Stomach (tissue), 8 donors: ENCODE measurements at regions not wholly inside any gene's neighbourhood (a gene's known extent, or its start where the extent isn't known, plus 50 kb on each side); places are given as distances from the start of the nearest gene placed in this dataset.
A peak's percentile ranks its signal among the peaks of the same experiment; 100 is the strongest.

Experiments
- DNase-seq, 2 donors: peaks; one replicate each; pipeline versions ENCODE4 v3.0.0 to v3.0.0-alpha.2; 2013 to 2019
- H3K27ac ChIP-seq, 5 donors: fragments of 200-600 bp in 4 of 5; sonication (generic) in 4 of 5; one replicate each; pipeline ENCODE4 v1.5.1; 2013 to 2019; ENCODE audit warnings: mild to moderate bottlenecking in 1 of 5, moderate library complexity in 1 of 5
- H3K27me3 ChIP-seq, 3 donors: fragments of 200-600 bp; sonication (generic); one replicate each; pipeline ENCODE4 v1.5.1; 2017 to 2019; ENCODE audit warnings: mixed run types in 1 of 3
- H3K36me3 ChIP-seq, 4 donors: fragments of 200-600 bp; sonication (generic); 1 replicate in 3 of 4; 2 replicates in 1 of 4; pipeline ENCODE4 v1.5.1; 2016 to 2019
- H3K4me1 ChIP-seq, 4 donors: fragments of 200-600 bp; sonication (generic); one replicate each; pipeline ENCODE4 v1.5.1; 2016 to 2019
- H3K4me3 ChIP-seq, 4 donors: fragments of 200-600 bp; sonication (generic) in 3 of 4; one replicate each; pipeline ENCODE4 v1.5.1; 2016 to 2019; ENCODE audit warnings: mild to moderate bottlenecking in 1 of 4
- H3K9me3 ChIP-seq, 4 donors: fragments of 200-600 bp; sonication (generic); one replicate each; pipeline ENCODE4 v1.5.1; 2016 to 2019
- CTCF ChIP-seq, 7 experiments: fragments of 450-650 bp in 4 of 7; fragments of 200-600 bp in 3 of 7; sonication (generic) in 3 of 7; IDR thresholded peaks; one replicate each; pipeline ENCODE4 v1.5.1; 2016 to 2019; ENCODE audit warnings: antibody characterized with exemption in 7 of 7, control low read depth in 2 of 7, mild to moderate bottlenecking in 1 of 7
- EP300 ChIP-seq: sonication (generic); formaldehyde crosslinking; IDR thresholded peaks from one replicate; pipeline ENCODE4 v1.6.1; 2017; ENCODE audit warnings: antibody characterized with exemption
- POLR2A ChIP-seq, 4 donors: fragments of 450-650 bp; IDR thresholded peaks; one replicate each; pipeline ENCODE4 v1.6.1; 2016; ENCODE audit warnings: antibody characterized with exemption in 4 of 4, control low read depth in 2 of 4, mild to moderate bottlenecking in 1 of 4, moderate library complexity in 1 of 4
- POLR2AphosphoS5 ChIP-seq, 3 donors: sonication (generic); formaldehyde crosslinking; IDR thresholded peaks; one replicate each; pipeline ENCODE4 v1.6.1; 2016; ENCODE audit warnings: antibody characterized with exemption in 3 of 3
- WGBS, 5 donors: extraction: QIAGEN DNeasy Blood & Tissue Kit in 3 of 5; methylation state at CpG; one replicate each; pipeline versions ENCODE4 v1.1.5 to v1.1.7; 2013 to 2018; 5-methylcytosine and 5-hydroxymethylcytosine counted together
- intact Hi-C: fragments of 100-400 bp; cut with DNase I; formaldehyde crosslinking; loops from one replicate; pipeline ENCODE4 v1.15.1; 2023; ENCODE audit warnings: low total_unique reads
- donor health status: healthy with polysubstance abuse.
- donor health status: Bipolar disorder and iron deficiency.
- donor health status: healthy.

- Histone ChIP-seq H3K4me1 (no peaks in the 10 kb centered on the region), H3K27me3 (no peaks in the 10 kb centered on the region), H3K4me3 (no peak overlapping the region), H3K36me3 (no peaks in the 10 kb centered on the region), H3K27ac (no peak overlapping the region), H3K9me3 (no peaks in the 10 kb centered on the region)
- no peak for TF ChIP-seq POLR2AphosphoS5 (IDR thresholded peaks at IDR 0.05)
- TF ChIP-seq POLR2A (IDR thresholded peaks at IDR 0.05), result no peak
- no peak for TF ChIP-seq EP300
- no peak for TF ChIP-seq CTCF (IDR thresholded peaks at IDR 0.05)
- DNase-seq, result no peak
- 69 to 80% (median 75%) methylated on average over 6 of the region's 6 CpGs for WGBS, 5 donors
- intact Hi-C loops, result no loop called here
Observed at GRCh38 chr14:87810711-87811110, 182.3 kb downstream of the GALC start.

GRCh38 chr14:87809261-87809660 is 183.7 kb downstream of the GALC start:
- TF ChIP-seq POLR2AphosphoS5 (IDR thresholded peaks at IDR 0.05) (no peak), CTCF (IDR thresholded peaks at IDR 0.05) (no peak), EP300 (no peak), POLR2A (IDR thresholded peaks at IDR 0.05) (no peak)
- 70 to 88% (median 85%) methylated on average over 5 of the region's 5 CpGs for WGBS, 5 donors
- Histone ChIP-seq H3K4me1 (no peaks in the 10 kb centered on the region), H3K36me3 (no peaks in the 10 kb centered on the region), H3K27ac (no peak overlapping the region), H3K27me3 (no peaks in the 10 kb centered on the region), H3K9me3 (no peaks in the 10 kb centered on the region), H3K4me3 (no peak overlapping the region)
- DNase-seq, result no peak
- intact Hi-C loops, result no loop called here

- H3K9me3 ChIP-seq, result no peaks in the 10 kb centered on the region
- no peaks in the 10 kb centered on the region for H3K27me3 ChIP-seq
- no peak overlapping the region for H3K27ac ChIP-seq
- H3K4me1 ChIP-seq, result no peaks in the 10 kb centered on the region
- no peaks in the 10 kb centered on the region for H3K36me3 ChIP-seq
- WGBS, 5 donors, result 6 to 17% (median 13%) methylated on average over 4 of the region's 4 CpGs
- H3K4me3 ChIP-seq, result no peak overlapping the region
- intact Hi-C loops, result no loop called here
- TF ChIP-seq CTCF (IDR thresholded peaks at IDR 0.05) (peak in 3 of 7 experiments; percentile 25 to 38 (median 37)), POLR2A (IDR thresholded peaks at IDR 0.05) (no peak)
- peak; percentile 29 to 33 for DNase-seq
Observed at GRCh38 chr14:87805315-87805723, 187.7 kb downstream of the GALC start.

- H3K27ac ChIP-seq, result no peak overlapping the region
- intact Hi-C loops, result no loop called here
- no peaks in the 10 kb centered on the region for H3K27me3 ChIP-seq
- H3K9me3 ChIP-seq, result no peaks in the 10 kb centered on the region
- H3K4me3 ChIP-seq, result no peak overlapping the region
- no peaks in the 10 kb centered on the region for H3K4me1 ChIP-seq
- DNase-seq, result no peak
- TF ChIP-seq POLR2A (IDR thresholded peaks at IDR 0.05) (no peak), EP300 (no peak), CTCF (IDR thresholded peaks at IDR 0.05) (no peak), POLR2AphosphoS5 (IDR thresholded peaks at IDR 0.05) (no peak)
- no peaks in the 10 kb centered on the region for H3K36me3 ChIP-seq
Observed at GRCh38 chr14:87800216-87800615, 192.8 kb downstream of the GALC start.

- Histone ChIP-seq H3K4me3 (no peak overlapping the region), H3K36me3 (no peaks in the 10 kb centered on the region), H3K27ac (no peak overlapping the region), H3K9me3 (no peaks in the 10 kb centered on the region), H3K27me3 (no peaks in the 10 kb centered on the region), H3K4me1 (no peaks in the 10 kb centered on the region)
- WGBS, 5 donors, result 83 to 92% (median 85%) methylated on average over 3 of the region's 3 CpGs
- intact Hi-C loops, result no loop called here
- TF ChIP-seq POLR2A (IDR thresholded peaks at IDR 0.05), result no peak
- TF ChIP-seq EP300, result no peak
- no peak for TF ChIP-seq POLR2AphosphoS5 (IDR thresholded peaks at IDR 0.05)
- TF ChIP-seq CTCF (IDR thresholded peaks at IDR 0.05), result no peak
- no peak for DNase-seq
Observed at GRCh38 chr14:87799400-87799799, 193.6 kb downstream of the GALC start.
